RWPE2 (cell line): ENCODE measurements at regions not wholly inside any gene's neighbourhood (a gene's known extent, or its start where the extent isn't known, plus 50 kb on each side); places are given as distances from the start of the nearest gene placed in this dataset.

ENCODE experiments used
- ATAC-seq: fragments of 200-7000 bp; cut with Tn5 transposase; 3 replicates; pipeline ENCODE4 v1.9.1; 2021; ENCODE audit warnings: low read depth
- DNase-seq: peaks from one replicate; pipeline ENCODE4 v3.0.0-alpha.2; 2020; ENCODE audit warnings: low spot score
- H3K27ac ChIP-seq: fragments of 450-650 bp; 2 replicates; pipeline ENCODE4 v1.5.1; 2017; ENCODE audit warnings: mild to moderate bottlenecking; ENCODE audit not compliant: poor library complexity, severe bottlenecking
- H3K27me3 ChIP-seq: fragments of 250-450 bp; sonication (Bioruptor Pico); 2 replicates; pipeline ENCODE4 v1.5.1; 2021; ENCODE audit warnings: mild to moderate bottlenecking, moderate library complexity; ENCODE audit not compliant: insufficient read depth, poor library complexity, severe bottlenecking
- H3K36me3 ChIP-seq: fragments of 250-450 bp; sonication (Bioruptor Pico); 2 replicates; pipeline ENCODE4 v1.5.1; 2020; ENCODE audit warnings: low read depth, mild to moderate bottlenecking, moderate library complexity
- H3K4me1 ChIP-seq: fragments of 250-450 bp; sonication (Bioruptor Pico); 2 replicates; pipeline ENCODE4 v1.5.1; 2021; ENCODE audit warnings: mild to moderate bottlenecking, moderate library complexity; ENCODE audit not compliant: insufficient read depth, poor library complexity, severe bottlenecking
- H3K4me3 ChIP-seq: fragments of 250-450 bp; sonication (Bioruptor Pico); 2 replicates; pipeline ENCODE4 v1.5.1; 2021; ENCODE audit warnings: mild to moderate bottlenecking, moderate library complexity; ENCODE audit not compliant: severe bottlenecking
- H3K9me3 ChIP-seq: fragments of 250-450 bp; sonication (Bioruptor Pico); 2 replicates; pipeline ENCODE4 v1.5.1; 2021; ENCODE audit warnings: mild to moderate bottlenecking, moderate library complexity; ENCODE audit not compliant: severe bottlenecking
- CTCF ChIP-seq: fragments of 450-650 bp; IDR thresholded peaks from one replicate; pipeline ENCODE4 v1.5.1; 2017; ENCODE audit warnings: mild to moderate bottlenecking, moderate library complexity; ENCODE audit not compliant: poor library complexity, severe bottlenecking

GRCh38 chr13:52903320-52903719 is 54.9 kb upstream of the PCDH8 start:
- DNase-seq (no peak), ATAC-seq (no peak)
- Histone ChIP-seq H3K9me3 (no peaks in the 10 kb centered on the region), H3K4me3 (no peak overlapping the region), H3K27me3 (peaks cover 24% of the 10 kb centered on the region), H3K4me1 (no peaks in the 10 kb centered on the region), H3K27ac (no peak overlapping the region), H3K36me3 (no peaks in the 10 kb centered on the region)
- no peak for TF ChIP-seq CTCF

- no peak overlapping the region for H3K4me3 ChIP-seq
- no peak for ATAC-seq
- H3K27me3 ChIP-seq = no peaks in the 10 kb centered on the region
- TF ChIP-seq CTCF = no peak
- DNase-seq = no peak
- no peaks in the 10 kb centered on the region for H3K9me3 ChIP-seq
- H3K27ac ChIP-seq = no peak overlapping the region
- H3K36me3 ChIP-seq = no peaks in the 10 kb centered on the region
- H3K4me1 ChIP-seq = no peaks in the 10 kb centered on the region
Measured at GRCh38 chr13:52899206-52899605, 50.8 kb upstream of the PCDH8 start.
